HEK293 (cell line): ENCODE measurements at regions not wholly inside any gene's neighbourhood (a gene's known extent, or its start where the extent isn't known, plus 50 kb on each side); places are given as distances from the start of the nearest gene placed in this dataset.
A peak's percentile ranks its signal among the peaks of the same experiment; 100 is the strongest.

ENCODE experiments used
- CTCF ChIP-seq: fragments of 450-650 bp; formaldehyde crosslinking; IDR thresholded peaks from 2 replicates; pipeline ENCODE4 v1.5.1; 2016; ENCODE audit warnings: missing biosample characterization, missing genetic modification characterization
- KLF8 ChIP-seq: fragments of 450-650 bp; formaldehyde crosslinking; IDR thresholded peaks from 2 replicates; pipeline ENCODE4 v1.5.1; 2016; ENCODE audit warnings: missing biosample characterization, missing genetic modification characterization
- TCF7L2 ChIP-seq: IDR thresholded peaks from 2 replicates; pipeline ENCODE4 v1.6.1; 2011; ENCODE audit warnings: low read depth, mild to moderate bottlenecking, inconsistent platforms, low read length, moderate library complexity, borderline replicate concordance
- ZNF37A ChIP-seq: fragments of 450-650 bp; IDR thresholded peaks from 2 replicates; pipeline ENCODE4 v1.5.1; 2018; ENCODE audit warnings: missing biosample characterization, missing genetic modification characterization
- ZNF518A ChIP-seq: fragments of 450-650 bp; formaldehyde crosslinking; conservative IDR thresholded peaks from 2 replicates; pipeline ENCODE4 v1.5.1; 2016; ENCODE audit warnings: low read depth, missing biosample characterization, missing genetic modification characterization

- no peak for TF ChIP-seq ZNF518A (tag by site-specific recombination)
- TF ChIP-seq ZNF37A (tag by site-specific recombination), result no peak
- peak; percentile 56 for TF ChIP-seq CTCF (tag by site-specific recombination)
- no peak for TF ChIP-seq KLF8 (tag by site-specific recombination)
- TF ChIP-seq TCF7L2, result no peak
Measured at GRCh38 chr17:410543-411401, 58.2 kb upstream of the RPH3AL start.
